NCI-H1105 (cell line): ENCODE measurements at regions not wholly inside any gene's neighbourhood (a gene's known extent, or its start where the extent isn't known, plus 50 kb on each side); places are given as distances from the start of the nearest gene placed in this dataset.
"Not testable (repeated sequence)": the region's sequence is repeated elsewhere in the genome, so short reads cannot be mapped to it uniquely, and the experiment has no call there.

Experiments used
- DNase-seq: peaks from one replicate; lab custom pipeline; 2025; lab: John Stamatoyannopoulos, UW

- DNase-seq = no peak
Measured at GRCh38 chr18:47677952-47678351, 252.5 kb downstream of the SMAD2 start.

DNA sequence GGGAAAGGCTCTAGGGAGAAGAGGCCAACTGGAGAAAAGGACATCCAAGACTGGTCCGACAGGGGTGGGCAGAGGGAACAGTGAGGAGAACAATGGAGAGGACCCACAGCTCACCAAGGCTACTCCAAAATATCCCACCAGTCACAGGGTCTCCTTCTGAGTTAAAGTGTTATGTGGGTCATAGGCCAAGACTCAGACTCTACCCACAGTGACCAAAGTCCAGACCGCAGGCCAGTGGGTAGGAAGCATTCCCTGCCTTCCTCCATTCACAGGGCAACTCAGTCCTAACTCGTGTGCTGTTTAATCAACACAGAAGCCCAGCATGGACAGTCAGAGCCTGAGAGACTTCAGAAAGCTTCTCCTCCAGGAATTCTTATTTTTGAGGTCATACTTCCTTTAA, 260.6 kb downstream of the SMAD2 start:
- DNase-seq = no peak

DNA sequence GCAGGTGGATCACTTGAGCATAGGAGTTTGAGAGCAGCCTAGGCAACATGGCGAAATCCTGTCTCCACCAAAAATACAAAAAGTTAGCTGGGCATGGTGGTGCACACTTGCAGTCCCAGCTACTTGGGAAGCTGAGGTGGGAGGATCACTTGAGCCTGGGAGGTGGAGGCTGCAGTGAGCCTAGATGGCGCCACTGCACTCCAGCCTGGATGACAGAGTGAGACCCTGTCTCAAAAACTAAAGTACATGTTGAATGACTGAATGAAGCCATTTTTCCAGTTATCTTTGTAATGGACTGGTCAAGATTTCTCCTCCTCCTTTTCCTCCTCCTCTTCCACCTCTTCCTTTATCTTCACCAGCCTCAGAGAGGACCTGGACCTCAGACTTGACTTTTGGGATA, 272.0 kb downstream of the SMAD2 start:
- DNase-seq = no peak

DNA sequence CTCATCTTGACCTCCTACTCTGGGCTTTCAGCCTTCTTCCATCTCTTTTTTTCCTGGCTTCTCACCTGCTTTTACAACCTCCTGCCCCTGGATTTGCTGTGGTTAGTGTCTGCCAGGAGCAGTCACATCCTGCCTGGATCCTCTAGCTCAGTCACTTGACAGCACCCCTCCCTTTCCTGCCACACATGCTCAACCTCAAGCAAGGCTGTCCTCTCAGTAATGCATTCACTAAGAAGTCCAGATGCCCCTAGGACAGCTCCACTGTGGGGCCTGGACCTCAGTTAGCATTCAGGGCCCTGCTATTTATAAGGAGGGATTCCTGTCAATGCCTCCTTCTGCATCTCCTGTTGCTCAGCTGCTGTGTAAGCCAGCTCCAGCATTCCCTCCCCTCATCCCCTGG, 275.5 kb downstream of the SMAD2 start:
- DNase-seq = no peak

DNA sequence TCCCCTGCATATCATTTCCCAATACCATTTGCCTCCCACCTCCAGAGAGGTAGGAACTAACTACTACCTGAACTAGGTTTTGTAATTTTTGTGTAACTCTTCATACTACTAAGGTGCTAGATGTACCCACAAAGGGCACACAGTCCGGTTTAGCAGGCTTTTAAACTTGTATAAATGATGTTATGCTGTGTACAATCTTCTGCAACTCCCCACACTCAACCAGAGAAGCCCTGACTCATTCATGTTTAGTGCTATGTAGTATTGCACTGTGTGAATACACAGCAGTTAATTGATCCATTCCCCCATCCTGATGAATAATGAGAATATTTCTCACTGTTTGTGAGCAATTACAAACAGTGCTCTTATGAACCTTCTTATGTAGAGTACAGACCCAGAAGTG, 285.6 kb downstream of the SMAD2 start:
- DNase-seq = no peak

- not testable (repeated sequence) for DNase-seq
Measured at GRCh38 chr18:47637551-47637950, 292.9 kb downstream of the SMAD2 start.

DNA sequence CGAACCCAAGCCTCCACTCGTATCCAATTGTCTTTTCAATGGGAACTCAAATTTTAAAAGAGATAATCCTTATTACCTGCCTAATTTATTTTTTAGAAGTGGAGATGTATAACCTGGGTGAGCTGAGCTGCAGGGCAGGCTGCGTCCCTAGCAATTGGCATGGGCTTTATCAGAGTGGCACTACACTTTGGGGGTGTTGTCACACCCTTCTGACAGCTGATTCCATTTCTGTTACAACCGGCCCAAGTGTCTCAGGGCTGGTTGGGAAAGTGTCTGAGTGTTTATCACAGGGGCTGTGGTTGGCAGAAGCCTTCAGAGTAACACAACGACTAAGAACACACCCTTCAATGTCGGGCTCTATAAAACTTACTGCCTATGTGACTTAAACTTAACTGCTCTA, 295.0 kb downstream of the SMAD2 start:
- no peak for DNase-seq

DNA sequence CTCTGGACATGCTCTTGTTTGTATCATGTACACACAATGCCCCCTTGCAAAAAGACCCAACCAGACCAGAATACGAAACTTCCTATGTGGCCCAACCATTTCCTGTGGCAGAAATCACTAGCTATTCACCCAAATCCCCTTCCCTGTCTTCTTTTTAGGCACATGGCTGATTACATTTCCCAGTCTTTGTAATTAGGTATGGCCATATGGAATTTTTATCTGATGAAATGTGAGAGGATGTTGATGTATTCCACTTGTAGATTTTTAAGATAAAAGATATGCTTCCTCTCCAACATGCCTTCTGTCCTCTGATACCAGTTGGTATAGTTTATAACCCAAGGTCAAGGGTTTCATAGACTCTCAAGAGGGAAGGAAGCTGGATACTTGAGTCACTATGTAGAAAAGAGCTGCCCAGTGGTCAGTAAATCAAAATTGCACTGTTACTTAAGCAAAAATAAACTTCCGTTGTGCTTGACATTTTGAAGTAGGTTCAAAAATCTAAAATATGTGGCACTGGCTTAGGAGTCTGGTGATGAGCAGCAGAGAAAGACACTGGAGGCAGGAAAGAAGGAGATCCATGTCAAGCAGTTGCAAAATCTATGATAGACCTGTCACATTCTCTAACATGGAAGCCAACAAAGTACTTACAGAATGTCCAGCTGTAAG, 297.4 kb downstream of the SMAD2 start:
- no peak for DNase-seq

- DNase-seq = no peak
Measured at GRCh38 chr18:47628893-47629292, 301.6 kb downstream of the SMAD2 start.

DNA sequence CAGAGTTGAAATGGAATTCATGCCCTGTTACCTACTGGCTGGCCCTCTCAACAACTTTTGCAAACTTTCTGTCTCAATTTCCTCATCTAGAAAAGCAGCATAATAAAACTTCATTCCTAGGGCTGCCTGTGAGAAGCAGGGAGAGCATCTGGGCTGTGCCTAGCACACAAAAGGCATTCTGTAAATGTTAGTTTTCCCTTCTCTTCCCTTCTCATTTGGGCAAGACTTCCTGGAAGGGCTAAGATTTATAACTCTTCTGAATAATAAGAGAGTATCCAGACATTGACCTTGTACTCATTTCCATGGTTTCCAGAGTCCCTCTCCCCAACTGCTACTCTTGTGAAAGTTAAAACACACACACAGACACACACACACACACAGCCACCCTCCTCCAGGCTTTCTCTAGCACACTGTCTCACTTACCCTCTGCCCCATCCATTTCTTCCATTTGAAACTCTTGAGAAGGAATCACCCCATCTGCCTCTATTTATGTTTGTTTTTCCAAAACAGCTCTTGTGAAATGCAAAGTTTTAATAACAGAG, 302.1 kb downstream of the SMAD2 start:
- no peak for DNase-seq

GRCh38 chr18:47627030-47627429, 303.4 kb downstream of the SMAD2 start:
- no peak for DNase-seq

DNA sequence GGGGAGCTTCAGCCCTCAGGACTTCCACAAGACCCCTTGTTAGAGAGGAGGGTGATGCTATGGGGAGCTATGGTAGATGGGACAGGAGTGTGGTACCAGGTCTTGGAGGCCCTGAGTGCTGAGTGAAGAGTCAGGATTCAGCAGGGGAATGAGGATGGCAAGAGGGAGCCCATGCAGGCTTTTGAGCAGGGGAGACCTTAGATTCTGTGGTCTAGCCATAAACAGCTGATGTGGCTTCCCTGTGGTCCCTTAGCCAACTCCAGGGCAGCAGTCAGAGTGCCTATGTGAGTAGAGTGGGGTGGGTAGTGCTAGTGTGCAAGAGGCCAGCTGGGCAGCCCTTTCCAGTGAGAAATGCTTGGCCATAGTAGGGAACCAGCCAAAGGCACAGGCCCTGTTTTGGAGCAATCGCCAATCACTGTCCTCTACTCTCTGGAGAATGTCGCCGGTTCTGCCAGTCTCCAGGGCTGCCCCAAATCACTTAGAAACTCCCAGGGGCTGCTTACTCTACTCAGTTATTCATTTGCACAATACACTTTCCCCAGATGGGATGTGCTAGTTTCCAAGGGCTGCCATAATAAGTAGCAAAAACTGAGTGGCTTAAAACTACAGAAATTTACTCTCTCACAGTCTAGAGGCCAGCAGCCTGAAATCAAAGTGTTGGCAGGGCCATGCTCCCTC, 310.5 kb downstream of the SMAD2 start:
- no peak for DNase-seq

- DNase-seq = no peak
Measured at GRCh38 chr18:47618758-47619157, 311.7 kb downstream of the SMAD2 start.

DNA sequence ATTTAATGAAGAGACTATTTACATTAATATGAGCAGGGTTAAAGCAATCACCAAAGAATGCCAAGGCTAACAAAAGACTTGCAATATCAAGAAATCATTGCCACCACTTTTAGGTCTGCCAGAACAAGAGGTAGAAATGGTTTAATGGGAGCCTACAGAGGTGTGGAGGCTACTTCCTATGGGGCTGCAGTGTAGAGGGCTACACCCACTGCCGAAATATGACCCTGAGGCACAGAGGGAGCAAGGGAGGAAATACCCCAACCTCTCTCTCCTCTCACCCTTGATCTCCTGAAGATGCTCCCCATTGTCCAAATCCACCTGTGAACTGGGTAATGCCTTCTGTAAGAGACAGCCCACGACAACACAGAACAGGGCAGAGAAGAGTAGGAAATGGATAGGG, 315.4 kb downstream of the SMAD2 start:
- no peak for DNase-seq

DNA sequence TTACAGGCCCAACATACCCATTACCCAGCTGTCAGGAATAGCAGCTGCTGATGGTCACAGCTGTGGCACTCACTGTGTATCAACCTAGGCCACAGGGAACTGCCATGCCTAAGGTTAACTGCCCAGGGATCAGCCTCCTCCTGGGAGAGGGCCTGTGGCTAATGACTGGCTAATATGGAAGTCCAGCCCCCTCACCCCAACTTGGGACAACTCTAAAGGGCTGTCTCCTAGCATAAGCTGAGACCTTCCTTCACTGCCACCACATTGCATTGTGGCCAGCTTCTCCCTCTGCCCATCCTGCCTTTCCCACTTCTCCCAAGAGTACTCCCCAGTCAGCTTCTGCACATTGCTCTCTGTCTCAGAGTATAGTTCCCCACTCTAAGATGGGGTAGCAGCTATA, 316.5 kb downstream of the SMAD2 start:
- DNase-seq = no peak

DNA sequence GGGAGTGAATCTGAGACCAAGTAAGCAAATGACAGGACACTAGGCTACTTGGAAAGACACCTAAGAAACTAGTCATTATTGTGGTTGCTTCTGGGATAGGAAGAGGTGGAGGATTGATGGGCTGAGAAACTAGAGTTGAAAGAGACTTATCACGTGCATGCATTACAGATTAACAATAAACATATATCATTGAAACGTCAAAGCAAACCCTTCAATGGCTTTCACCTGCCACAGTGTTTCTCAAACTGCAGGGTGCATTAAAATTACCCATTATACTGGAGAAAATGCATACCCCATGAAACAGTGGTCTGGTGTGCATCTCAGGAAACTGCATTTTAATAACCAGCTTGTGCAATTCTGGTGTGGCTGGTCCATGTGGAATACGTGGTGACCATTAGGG, 318.8 kb downstream of the SMAD2 start:
- DNase-seq = no peak

DNA sequence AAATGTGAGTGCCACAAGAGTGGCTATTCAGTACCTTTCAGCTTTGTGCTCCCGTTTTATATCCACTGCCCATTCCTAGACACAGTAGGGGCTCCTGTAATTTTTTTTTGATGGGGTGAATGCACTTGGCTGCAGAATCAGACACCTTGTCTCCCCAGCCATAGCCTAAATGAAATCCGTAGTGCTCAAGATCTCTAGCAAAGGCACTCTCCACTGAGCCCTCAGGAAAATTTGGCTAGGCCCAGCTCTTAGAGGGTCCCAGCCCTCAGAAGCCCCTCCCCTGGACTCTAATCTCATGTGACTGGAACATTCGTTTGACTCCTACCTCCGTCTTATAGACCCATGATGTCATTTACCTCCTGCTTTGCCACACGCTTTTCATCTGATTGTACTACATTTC, 323.9 kb downstream of the SMAD2 start:
- DNase-seq = no peak

DNA sequence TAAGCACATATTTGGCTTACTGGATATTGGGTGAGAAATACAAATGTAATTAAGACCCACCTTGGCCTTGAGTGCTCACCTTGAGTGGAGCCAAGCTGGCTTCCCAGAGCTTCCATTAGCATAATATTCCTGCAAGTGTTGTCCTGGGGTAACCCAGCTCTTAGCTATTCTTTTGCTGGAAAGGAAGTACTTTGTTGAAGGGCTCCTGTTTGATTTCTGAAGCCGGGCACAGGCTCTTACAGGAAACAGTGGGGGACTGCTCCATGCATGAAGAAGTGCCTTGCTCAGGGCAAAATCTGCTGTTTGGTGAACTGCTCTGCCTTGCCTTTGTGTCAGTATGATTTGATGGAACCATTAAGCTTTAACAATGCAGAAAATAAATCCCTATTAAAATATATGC, 325.4 kb downstream of the SMAD2 start:
- no peak for DNase-seq

DNA sequence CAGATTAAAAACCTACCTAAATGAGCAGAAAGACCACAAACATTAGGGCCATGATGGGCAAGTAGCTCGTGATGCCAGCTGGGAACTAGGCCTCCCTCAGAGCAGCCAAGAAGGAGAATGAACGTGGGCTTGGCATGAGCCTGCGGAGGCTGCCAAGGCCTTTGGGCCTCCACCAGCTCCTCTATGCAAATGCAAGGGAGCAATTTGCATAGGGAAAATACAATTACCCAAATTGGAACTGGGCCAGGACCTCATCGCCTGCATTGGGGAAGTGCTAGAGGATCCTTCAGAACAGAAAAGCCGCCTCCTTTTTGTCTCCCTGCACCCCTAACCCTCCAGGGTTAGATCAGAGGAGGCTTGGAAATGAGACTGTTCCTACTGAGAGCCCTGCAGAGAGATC, 326.4 kb downstream of the SMAD2 start:
- DNase-seq = no peak

DNA sequence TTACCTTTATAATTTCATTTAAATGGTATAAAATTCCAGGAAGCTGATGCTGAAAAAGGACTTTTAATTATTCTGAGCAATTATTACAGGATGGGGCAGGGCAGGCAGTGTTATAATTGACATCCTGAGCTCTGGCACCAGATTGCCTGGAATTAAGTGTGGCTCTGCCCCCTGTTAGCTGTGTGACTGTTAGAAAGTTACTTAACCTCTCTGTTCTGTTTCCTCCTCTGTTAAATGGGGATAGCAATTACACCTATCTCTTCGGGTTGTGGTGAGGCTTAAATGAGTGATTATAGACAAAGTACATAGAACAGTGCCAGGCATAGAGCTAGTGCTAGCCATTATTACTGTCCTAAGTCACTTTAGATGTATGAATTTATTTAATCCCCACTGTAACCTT, 327.3 kb downstream of the SMAD2 start:
- DNase-seq = no peak

GRCh38 chr18:47602273-47602897, 328.1 kb downstream of the SMAD2 start:
- no peak for DNase-seq

- no peak for DNase-seq
Measured at GRCh38 chr18:47601581-47602272, 328.7 kb downstream of the SMAD2 start.
